Adrenal gland (tissue), 9 donors: ENCODE measurements at regions not wholly inside any gene's neighbourhood (a gene's known extent, or its start where the extent isn't known, plus 50 kb on each side); places are given as distances from the start of the nearest gene placed in this dataset.

Experiments used
- DNase-seq, 7 donors: peaks; one replicate each; pipeline ENCODE4 v3.0.0-alpha.2; 2019 to 2020
- H3K27ac ChIP-seq, 5 donors: fragments of 200-600 bp; sonication (generic) in 4 of 5; 1 replicate in 3 of 5; 2 replicates in 2 of 5; pipeline versions ENCODE4 v1.5.1 to v1.8.0; 2016 to 2020; ENCODE audit warnings: mild to moderate bottlenecking in 1 of 5
- H3K27me3 ChIP-seq: fragments of 200-600 bp; 2 replicates; pipeline ENCODE4 v1.8.0; 2021
- H3K36me3 ChIP-seq, 2 donors: fragments of 200-600 bp; replicated peaks in 1 of 2; 1 replicate in 1 of 2; 2 replicates in 1 of 2; pipeline versions ENCODE4 v1.5.1 to v1.8.0; 2018 to 2022
- H3K4me1 ChIP-seq, 2 donors: fragments of 200-600 bp; replicated peaks in 1 of 2; 1 replicate in 1 of 2; 2 replicates in 1 of 2; pipeline versions ENCODE4 v1.5.1 to v1.8.0; 2018 to 2021
- H3K4me3 ChIP-seq, 4 donors: fragments of 200-600 bp; sonication (generic) in 3 of 4; one replicate each; pipeline ENCODE4 v1.5.1; 2016 to 2018
- H3K9me3 ChIP-seq, 3 donors: fragments of 200-600 bp; sonication (generic) in 1 of 3; replicated peaks in 1 of 3; 1 replicate in 2 of 3; 2 replicates in 1 of 3; pipeline versions ENCODE4 v1.5.1 to v1.8.0; 2016 to 2021
- CTCF ChIP-seq, 6 experiments: fragments of 450-650 bp in 4 of 6; fragments of 200-600 bp in 2 of 6; sonication (generic) in 1 of 6; IDR thresholded peaks; 1 replicate in 5 of 6; 2 replicates in 1 of 6; pipeline versions ENCODE4 v1.5.1 to v1.8.0; 2016 to 2021; ENCODE audit warnings: antibody characterized with exemption in 6 of 6, mild to moderate bottlenecking in 2 of 6, moderate library complexity in 1 of 6
- POLR2A ChIP-seq, 2 donors: fragments of 450-650 bp; IDR thresholded peaks; one replicate each; pipeline ENCODE4 v1.6.1; 2017; ENCODE audit warnings: antibody characterized with exemption in 2 of 2, mild to moderate bottlenecking in 2 of 2, moderate library complexity in 1 of 2
- WGBS, 4 donors: extraction: QIAGEN DNeasy Blood & Tissue Kit in 2 of 4; methylation state at CpG; one replicate each; pipeline versions ENCODE4 v1.1.5 to v1.1.7; 2013 to 2017; 5-methylcytosine and 5-hydroxymethylcytosine counted together
- intact Hi-C, 2 donors: fragments of 100-400 bp; cut with DNase I; formaldehyde crosslinking; loops; one replicate each; pipeline versions ENCODE4 v1.14.1 to v1.15.0; 2022 to 2023
- donor health status: healthy with polysubstance abuse.
- donor health status: Bipolar disorder and iron deficiency.
- donor health status: DM: yes; HTN: yes; CAD: no.
- donor health status: DM: no; HTN: no; CAD: no.
- donor health status: DM: no; HTN: no; CAD: no.

GRCh38 chr1:67963263-67963662 is 87.2 kb downstream of the DIRAS3 start:
- H3K4me3 ChIP-seq = no peak overlapping the region
- intact Hi-C loops = no loop called here
- TF ChIP-seq CTCF (IDR thresholded peaks at IDR 0.05) (no peak), POLR2A (IDR thresholded peaks at IDR 0.05) (no peak)

GRCh38 chr1:67960766-67961165 is 89.7 kb downstream of the DIRAS3 start:
- H3K4me3 ChIP-seq = no peak overlapping the region
- TF ChIP-seq POLR2A (IDR thresholded peaks at IDR 0.05) (no peak), CTCF (IDR thresholded peaks at IDR 0.05) (no peak)
- 62 to 71% (median 65%) methylated on average over 2 of the region's 2 CpGs for WGBS, 4 donors
- H3K27me3 ChIP-seq = no peaks in the 10 kb centered on the region
- no peaks in the 10 kb centered on the region for H3K4me1 ChIP-seq
- no peak for DNase-seq
- intact Hi-C loops = no loop called here
- peaks cover 0 to 7% (median 0%) of the 10 kb centered on the region in 3 donors for H3K9me3 ChIP-seq
- no peak overlapping the region for H3K27ac ChIP-seq
- no peaks in the 10 kb centered on the region for H3K36me3 ChIP-seq

More at GRCh38 chr1:67963263-67963662, 87.2 kb downstream of the DIRAS3 start:
- Histone ChIP-seq H3K36me3 (no peaks in the 10 kb centered on the region), H3K4me1 (no peaks in the 10 kb centered on the region), H3K27me3 (no peaks in the 10 kb centered on the region), H3K27ac (no peak overlapping the region), H3K9me3 (peaks cover 0 to 7% (median 0%) of the 10 kb centered on the region in 3 donors)
- no peak for DNase-seq

- Histone ChIP-seq H3K36me3 (no peaks in the 10 kb centered on the region), H3K4me3 (no peak overlapping the region), H3K27me3 (no peaks in the 10 kb centered on the region), H3K9me3 (peaks cover 0 to 7% (median 0%) of the 10 kb centered on the region in 3 donors), H3K27ac (no peak overlapping the region), H3K4me1 (peaks cover 0 to 2% of the 10 kb centered on the region in 2 donors)
- intact Hi-C loops = no loop called here
- no peak for DNase-seq
- TF ChIP-seq POLR2A (IDR thresholded peaks at IDR 0.05) (no peak), CTCF (IDR thresholded peaks at IDR 0.05) (no peak)
- WGBS, 4 donors = 88 to 100% (median 96%) methylated on average over 1 of the region's 1 CpG
Measured at GRCh38 chr1:67958472-67958871, 92.0 kb downstream of the DIRAS3 start.

- H3K9me3 ChIP-seq = no peaks in the 10 kb centered on the region
- 74 to 88% (median 81%) methylated on average over 5 of the region's 5 CpGs for WGBS, 4 donors
- TF ChIP-seq CTCF (IDR thresholded peaks at IDR 0.05) (no peak), POLR2A (IDR thresholded peaks at IDR 0.05) (no peak)
- intact Hi-C loops = no loop called here
- H3K36me3 ChIP-seq = no peaks in the 10 kb centered on the region
- H3K27ac ChIP-seq = no peak overlapping the region
- no peaks in the 10 kb centered on the region for H3K27me3 ChIP-seq
- DNase-seq = no peak
- peaks cover 0 to 8% of the 10 kb centered on the region in 2 donors for H3K4me1 ChIP-seq
- H3K4me3 ChIP-seq = no peak overlapping the region
Measured at GRCh38 chr1:67957066-67957465, 93.4 kb downstream of the DIRAS3 start.
